EL (cell line): ENCODE measurements at regions not wholly inside any gene's neighbourhood (a gene's known extent, or its start where the extent isn't known, plus 50 kb on each side); places are given as distances from the start of the nearest gene placed in this dataset.
A peak's percentile ranks its signal among the peaks of the same experiment; 100 is the strongest.

Experiments
- DNase-seq: peaks from one replicate; pipeline ENCODE4 v3.0.0-alpha.2; 2016

GRCh38 chr12:115044073-115044472 lies 360.1 kb upstream of the TBX3 start:
- no peak for DNase-seq

DNA sequence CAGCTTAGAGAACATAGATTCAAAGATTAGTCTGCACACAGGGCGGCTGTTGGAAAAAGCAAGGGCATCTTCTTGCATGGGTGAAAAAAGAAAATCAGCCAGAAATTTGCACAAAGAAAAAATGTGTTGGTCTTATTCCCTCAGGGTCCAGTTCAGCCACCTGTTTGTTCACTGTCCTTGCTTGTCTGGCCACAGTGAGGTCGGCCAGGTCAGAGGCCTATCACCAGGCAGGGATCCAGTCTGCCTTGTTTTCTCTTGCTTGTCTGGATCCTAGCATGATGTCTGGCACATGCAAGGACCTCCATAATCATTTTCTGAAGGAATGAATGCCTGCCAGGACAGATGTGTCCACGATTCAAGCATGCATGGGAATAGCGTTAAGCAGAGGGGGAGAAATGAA lies 359.1 kb upstream of the TBX3 start:
- no peak for DNase-seq

DNA sequence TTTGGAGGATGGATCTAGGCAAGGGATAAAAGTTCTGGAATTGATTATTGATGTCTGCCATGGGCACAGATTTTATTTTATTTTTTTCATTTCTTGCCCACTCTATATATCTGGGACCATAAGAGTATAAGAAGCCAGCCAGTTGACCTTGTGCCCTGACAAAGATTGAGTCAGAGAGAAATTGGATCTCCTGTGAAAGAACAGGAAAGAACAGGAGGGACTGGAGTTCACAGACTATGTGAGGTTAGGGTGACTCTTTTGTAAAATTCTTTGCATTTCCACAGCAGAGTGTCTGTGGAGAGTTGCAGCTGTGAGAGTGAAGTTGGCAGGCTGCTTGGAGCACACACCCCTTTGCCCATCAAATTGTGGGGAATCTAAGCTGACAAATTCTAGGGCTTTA lies 358.4 kb upstream of the TBX3 start:
- DNase-seq = no peak

DNA sequence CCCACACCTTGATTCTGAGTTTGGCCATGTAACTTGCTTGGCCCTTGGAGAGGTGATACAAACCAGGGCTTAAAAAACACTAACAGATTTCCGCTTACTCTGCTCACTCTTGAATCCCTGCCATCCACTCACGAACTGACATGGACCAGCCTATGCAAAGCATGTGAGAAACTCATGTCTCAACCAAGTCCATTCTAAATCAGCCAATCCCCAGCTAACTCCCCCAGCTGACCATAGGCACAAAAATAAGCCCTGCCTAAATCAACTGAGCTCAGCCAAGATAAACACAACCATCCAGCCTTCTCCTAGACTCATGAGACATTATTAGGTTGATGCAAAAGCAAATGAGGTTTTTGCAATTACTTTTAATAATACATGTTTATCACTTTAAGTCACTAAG lies 353.9 kb upstream of the TBX3 start:
- no peak for DNase-seq

GRCh38 chr12:115035535-115036107 lies 351.6 kb upstream of the TBX3 start:
- no peak for DNase-seq

DNA sequence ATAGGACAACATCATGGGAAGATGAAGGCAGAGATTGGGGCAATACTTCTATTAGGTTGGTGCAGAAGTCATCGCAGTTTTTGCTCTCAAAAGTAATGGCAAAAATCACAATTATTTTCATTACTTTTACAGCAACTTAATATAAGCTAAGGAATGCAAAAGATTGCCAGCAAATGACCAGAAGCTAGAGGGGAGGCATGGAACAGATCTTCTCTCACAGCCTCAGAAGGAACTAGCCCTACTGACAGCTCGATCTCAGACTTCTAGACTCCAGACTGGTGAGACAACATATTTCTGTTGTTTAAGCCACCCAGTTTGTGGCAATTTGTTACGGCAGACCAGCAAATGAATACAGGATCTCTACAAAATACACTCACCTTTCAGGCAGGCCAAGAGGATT lies 348.5 kb upstream of the TBX3 start:
- no peak for DNase-seq

DNA sequence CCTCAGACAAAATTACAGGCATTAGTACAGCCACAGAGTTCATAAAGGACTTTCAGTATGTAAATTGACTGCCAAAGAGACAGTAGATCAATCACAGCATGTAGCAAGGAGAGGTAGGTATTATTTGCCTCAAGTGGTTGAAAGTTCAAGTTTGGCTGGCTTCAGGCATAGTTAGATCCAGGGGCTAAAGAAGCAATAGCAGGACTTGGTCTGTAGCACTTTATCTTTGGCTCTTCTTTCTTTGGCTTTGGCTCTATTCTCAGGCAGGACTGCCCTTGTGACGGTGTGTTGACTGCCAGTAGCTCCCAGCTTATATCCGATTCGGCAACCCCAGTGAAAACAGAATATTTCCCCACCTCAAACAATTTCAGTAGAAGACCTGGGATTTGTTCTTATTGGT lies 346.0 kb upstream of the TBX3 start:
- DNase-seq = no peak

- no peak for DNase-seq
Measured at GRCh38 chr12:115024531-115024930, 340.6 kb upstream of the TBX3 start.

DNA sequence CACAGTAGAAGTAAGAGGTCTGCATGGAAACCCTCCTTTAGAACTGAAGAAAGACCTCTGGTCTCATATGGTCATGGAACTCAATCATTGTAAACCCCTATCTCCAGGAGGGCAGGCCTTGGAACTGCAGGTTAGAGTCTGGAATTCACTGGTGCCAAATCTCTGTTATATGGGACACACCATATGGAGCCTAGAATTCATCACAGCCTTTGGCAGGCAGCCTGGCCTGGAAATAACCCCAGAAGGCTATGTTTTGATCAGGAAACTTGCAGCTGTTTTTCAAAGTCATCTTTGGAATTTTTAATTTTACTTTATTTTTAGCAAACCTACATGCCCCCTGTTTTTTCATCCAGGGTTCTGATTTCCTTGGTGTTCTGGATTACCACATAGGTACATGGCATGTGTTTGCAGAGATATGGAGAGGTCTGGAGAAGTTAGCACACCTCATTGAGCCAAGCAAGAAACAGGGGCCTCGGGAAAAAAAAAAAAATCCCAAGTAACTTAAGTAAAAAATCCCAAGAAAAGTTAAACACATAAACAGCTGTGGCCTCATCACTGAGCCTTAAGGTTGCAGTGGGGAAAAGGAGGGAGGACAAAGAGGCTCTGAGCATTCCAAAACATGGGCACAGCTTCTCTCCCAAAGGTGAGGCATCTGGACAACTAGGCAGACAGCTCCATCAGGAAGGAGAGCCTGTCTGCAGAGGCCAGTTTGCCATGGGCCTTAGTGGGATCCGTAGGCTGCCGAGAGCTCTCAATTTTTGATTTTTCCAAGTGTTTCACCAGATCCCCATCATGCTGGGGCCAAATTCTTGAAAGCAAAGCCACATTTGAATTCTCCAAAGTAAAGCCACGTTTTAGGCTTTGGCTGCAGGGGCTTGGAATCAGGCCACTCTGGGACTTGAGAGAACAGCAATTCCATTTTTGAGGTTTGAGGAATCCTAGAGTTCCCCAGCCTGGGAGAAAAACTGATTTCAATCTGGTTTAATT lies 339.6 kb upstream of the TBX3 start:
- DNase-seq = peak; percentile 8

GRCh38 chr12:115020091-115020490 lies 336.1 kb upstream of the TBX3 start:
- no peak for DNase-seq

DNA sequence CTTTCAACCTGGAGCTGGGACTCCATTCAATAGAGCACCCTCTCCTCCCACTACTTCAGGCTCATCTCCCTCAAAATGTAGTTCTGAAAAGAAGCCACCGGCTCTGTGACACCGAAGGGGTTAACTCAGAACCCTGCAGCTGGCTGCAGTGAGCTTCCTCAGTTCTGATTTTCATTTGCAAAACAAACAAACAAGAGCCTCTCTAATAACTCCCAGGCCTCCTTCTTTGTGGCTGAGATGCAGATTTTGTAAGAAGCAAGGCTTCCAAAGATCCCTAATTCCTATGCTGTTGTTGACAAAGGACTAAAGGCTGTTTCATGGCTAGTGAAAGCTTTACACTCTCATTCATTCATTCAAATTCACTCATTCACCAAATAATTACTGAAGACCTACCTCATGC lies 333.4 kb upstream of the TBX3 start:
- no peak for DNase-seq

- no peak for DNase-seq
Measured at GRCh38 chr12:115013236-115013981, 329.4 kb upstream of the TBX3 start.

GRCh38 chr12:115012861-115013235 lies 328.9 kb upstream of the TBX3 start:
- DNase-seq = no peak

DNA sequence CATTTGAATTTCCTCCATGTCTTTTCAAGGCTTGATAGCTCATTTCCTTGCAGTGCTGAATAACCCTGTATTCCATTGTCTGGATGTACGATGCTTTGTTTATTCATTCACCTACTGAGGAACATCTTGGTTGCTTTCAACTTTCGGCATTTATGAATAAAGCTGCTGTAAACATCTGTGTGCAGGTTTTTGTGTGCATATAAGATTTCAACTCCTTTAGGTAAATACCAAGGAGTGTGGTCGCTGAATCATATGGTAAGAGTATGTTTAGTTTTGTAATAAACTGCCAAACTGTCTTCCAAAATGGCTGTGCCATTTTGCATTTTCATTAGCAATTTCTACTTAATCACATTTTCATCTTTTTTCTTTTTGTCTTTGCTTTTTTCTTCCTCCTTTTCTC lies 327.7 kb upstream of the TBX3 start:
- no peak for DNase-seq

DNA sequence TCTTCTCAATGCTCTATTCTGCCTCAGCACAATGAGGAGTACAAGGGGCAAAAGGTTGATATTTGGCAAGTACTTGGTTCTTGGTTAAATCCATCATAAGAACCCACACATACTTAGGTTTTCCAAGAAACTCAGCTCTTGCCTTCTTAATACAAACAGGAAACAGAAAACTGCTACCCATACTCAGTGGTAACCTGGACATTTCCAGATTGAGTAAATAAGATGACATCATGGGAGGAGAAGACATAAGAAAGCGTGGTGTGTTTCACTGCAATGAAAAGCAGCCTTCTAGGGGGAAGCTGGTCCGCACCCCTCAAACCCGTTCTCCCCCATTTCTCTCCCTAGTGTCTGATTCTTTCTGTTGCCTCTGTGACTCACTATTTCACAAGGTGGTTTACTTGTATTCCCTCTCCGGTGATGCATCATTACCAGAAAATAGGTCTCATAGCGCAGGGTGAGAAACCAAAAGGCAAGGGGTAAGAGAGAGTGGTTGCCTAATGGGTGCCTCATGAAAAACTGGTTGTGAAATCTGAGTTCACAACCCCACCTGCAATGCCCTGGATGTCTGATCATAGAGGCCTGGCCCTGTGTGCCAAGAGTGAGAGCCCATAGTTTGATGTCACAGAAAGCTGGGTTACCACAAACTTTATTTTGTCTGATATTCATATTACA lies 326.5 kb upstream of the TBX3 start:
- DNase-seq = no peak

DNA sequence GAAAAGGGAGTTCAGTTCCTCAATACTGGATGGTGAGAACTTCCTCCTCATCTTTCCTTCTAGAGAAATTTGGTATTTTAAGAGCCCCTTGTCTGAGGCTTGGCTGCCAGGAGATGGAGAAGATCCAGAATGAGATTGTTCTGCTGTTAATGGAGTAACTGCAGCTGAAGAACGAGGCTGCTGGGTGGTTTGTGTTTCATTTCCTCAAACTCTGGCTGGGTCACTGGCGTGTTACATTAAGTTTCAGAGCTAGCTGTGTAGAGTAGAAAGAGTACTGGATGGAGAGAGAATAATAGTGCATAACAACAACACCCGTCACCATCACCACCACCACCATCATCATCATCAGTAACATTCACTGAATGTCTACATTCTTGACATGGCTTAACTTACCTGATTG lies 325.0 kb upstream of the TBX3 start:
- no peak for DNase-seq

- DNase-seq = no peak
Measured at GRCh38 chr12:115004470-115005146, 320.6 kb upstream of the TBX3 start.

DNA sequence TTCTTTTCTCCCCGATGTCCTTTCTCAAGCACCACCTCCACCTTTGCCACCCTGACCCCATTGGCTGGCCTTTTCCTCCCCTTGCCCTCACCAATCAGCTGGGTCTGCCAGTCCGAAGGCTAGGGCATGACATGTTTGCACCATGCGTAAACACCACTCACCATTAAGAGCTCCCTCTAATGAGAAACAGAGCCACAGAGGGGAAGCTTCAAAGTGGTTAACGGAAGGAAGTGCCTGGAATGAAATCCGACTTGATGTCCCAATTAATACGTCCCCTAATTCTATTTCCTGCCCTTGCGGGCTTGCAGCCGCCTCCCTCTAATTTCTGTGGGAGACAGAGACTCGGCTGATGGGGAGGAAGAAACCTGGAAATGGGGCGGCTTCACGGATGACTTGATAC lies 318.5 kb upstream of the TBX3 start:
- DNase-seq = no peak

DNA sequence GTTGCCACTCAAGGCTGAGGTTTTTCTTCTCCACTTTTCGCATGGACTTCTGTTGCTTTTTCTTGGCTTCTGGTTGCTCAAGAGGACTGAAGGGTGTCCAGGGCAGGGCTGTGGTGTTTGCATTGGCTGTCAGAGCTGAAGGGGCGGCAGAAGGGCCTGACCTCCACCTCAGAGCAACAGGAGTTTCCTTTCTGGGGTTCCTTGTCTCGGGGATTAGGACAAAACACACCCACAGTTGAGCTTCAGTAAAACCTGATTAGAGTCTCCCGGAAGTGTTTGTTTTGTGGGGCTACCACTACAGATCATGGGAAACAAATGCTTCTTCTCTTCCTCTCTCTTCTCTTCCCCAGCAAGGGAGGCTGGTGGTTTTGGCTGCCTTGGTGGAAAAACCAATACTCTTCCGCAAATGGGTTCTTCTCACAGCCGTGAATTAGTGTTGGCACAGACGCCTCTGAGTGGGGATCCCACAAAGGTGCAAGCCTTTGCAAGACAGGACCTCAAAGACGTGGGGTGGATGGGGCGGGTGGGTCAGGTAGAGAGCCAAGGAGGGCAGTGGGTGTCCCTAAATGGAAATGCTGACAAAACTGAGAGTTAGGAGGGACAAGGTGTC lies 317.7 kb upstream of the TBX3 start:
- no peak for DNase-seq

DNA sequence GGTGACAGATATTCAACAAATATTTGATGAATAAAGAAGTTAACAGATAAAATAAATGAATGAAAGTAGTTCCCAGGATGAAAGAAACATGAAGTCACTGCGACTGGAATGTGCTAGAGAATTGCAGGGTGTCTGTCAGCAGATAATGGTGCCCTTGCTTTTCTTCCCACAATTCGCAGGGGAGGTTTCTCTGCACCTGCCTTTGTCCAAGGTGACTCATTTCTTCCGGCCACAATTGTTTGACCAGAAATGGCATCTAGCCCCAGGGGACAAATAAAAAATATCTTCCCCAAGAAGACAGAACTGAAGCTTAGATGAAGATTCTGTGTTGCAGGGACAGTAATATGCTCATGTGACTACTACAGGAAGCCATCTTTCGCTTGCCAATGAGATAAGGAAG lies 316.1 kb upstream of the TBX3 start:
- peak; percentile 52 for DNase-seq

- no peak for DNase-seq
Measured at GRCh38 chr12:114998750-114999128, 314.8 kb upstream of the TBX3 start.

GRCh38 chr12:114998118-114998749 lies 314.3 kb upstream of the TBX3 start:
- no peak for DNase-seq
